ENCODE measurements at regions not wholly inside any gene's neighbourhood (a gene's known extent, or its start where the extent isn't known, plus 50 kb on each side); places are given as distances from the start of the nearest gene placed in this dataset.
"Not testable (repeated sequence)": the region's sequence is repeated elsewhere in the genome, so short reads cannot be mapped to it uniquely, and the experiment has no call there.

DNA sequence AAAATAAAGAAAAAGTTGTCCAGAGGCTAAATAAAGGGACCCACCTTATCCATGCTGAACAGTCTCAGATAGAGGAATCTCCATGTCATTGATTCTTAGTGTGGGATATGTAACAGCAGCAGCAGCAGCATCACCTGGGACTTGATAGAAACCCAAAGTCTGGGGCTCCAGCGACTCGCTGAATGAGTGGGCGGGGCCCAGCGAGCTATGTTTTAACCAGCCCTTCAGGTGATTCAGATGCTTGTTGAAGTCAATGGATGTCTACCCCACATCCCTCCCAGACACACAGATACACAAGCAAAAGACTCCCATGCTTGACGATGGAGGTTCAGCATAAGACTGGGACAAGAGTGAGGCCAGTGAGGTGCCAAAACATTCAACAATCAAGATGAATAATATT lies 298.6 kb downstream of the UBE3D start:
- Mint-ChIP-seq H3K27me3 (ENCODE audit: low read depth) (no peaks in the 10 kb centered on the region), H3K4me3 (no peak overlapping the region), H3K4me1 (ENCODE audit: low read depth) (no peaks in the 10 kb centered on the region), H3K36me3 (ENCODE audit: low read depth) (no peaks in the 10 kb centered on the region), H3K27ac (no peak overlapping the region), H3K9me3 (no peaks in the 10 kb centered on the region)
- no peak for DNase-seq (ENCODE audit: low spot score)

DNA sequence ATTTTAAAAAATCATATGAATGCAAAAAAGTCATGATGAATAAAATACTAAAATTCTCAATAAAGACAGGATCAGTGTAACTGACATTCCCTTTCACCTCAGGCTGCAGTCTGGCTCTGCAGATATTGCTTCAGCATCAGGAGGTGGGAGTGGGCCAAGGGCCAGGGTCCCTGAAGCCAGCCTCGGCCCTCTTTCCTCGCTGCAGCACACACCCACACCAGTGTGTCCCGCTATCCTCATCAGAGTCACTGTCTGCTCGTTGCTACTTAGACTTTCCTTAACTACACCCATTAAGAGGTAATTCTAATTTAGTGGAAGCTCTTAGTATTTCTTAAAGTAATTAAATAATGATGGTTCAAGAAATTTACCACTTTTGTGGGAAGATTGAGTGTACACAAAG lies 298.2 kb downstream of the UBE3D start:
- DNase-seq (ENCODE audit: low spot score), result no peak
- Mint-ChIP-seq H3K27ac (no peak overlapping the region), H3K4me1 (ENCODE audit: low read depth) (no peaks in the 10 kb centered on the region), H3K4me3 (no peak overlapping the region), H3K27me3 (ENCODE audit: low read depth) (no peaks in the 10 kb centered on the region), H3K36me3 (ENCODE audit: low read depth) (no peaks in the 10 kb centered on the region), H3K9me3 (no peaks in the 10 kb centered on the region)

GRCh38 chr6:82772851-82773717 lies 292.6 kb downstream of the UBE3D start:
- no peak for DNase-seq (ENCODE audit: low spot score)
- Mint-ChIP-seq H3K4me3 (no peak overlapping the region), H3K4me1 (ENCODE audit: low read depth) (no peaks in the 10 kb centered on the region), H3K27ac (no peak overlapping the region), H3K9me3 (no peaks in the 10 kb centered on the region), H3K27me3 (ENCODE audit: low read depth) (no peaks in the 10 kb centered on the region), H3K36me3 (ENCODE audit: low read depth) (no peaks in the 10 kb centered on the region)

DNA sequence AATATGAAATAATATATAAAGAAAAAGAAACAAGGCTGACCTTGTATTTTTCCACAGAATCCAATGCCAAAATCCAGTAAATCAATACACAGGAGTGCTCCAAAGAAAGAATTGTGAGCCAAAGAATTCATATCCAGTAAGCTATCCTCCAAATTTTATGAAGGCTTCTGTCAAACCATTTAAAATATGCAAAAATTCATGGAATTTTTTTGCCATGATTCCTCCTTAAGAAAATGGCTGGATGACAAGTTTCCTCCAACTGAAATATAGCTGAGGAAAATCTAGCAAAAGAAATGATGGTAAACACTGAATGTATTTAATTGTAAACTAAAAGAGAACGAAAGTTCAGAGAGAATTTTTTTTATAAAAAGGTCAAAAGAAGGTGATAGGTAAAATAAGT lies 290.3 kb downstream of the UBE3D start:
- Mint-ChIP-seq H3K9me3 (no peaks in the 10 kb centered on the region), H3K27me3 (ENCODE audit: low read depth) (no peaks in the 10 kb centered on the region), H3K36me3 (ENCODE audit: low read depth) (no peaks in the 10 kb centered on the region), H3K27ac (no peak overlapping the region), H3K4me3 (no peak overlapping the region), H3K4me1 (ENCODE audit: low read depth) (no peaks in the 10 kb centered on the region)
- no peak for DNase-seq (ENCODE audit: low spot score)

DNA sequence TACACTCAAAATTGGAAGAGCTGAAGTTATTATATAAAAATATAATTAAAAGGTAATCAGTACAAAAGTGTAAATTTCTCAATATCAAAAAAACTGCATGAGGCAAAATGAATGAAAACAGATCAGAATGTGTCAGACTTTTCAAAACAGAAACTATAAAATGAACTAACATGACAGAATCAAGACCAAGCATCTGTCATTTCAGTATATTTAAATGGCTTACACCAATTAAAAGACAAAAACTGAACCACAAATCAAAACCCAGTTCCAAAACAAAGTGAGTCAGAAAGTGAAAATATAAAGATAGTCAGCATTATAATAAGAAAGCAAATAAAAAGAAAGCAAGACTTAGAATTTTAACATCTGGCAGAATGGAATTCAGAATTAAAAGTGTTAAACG lies 289.7 kb downstream of the UBE3D start:
- Mint-ChIP-seq H3K36me3 (ENCODE audit: low read depth) (no peaks in the 10 kb centered on the region), H3K27ac (no peak overlapping the region), H3K9me3 (no peaks in the 10 kb centered on the region), H3K4me1 (ENCODE audit: low read depth) (no peaks in the 10 kb centered on the region), H3K4me3 (no peak overlapping the region), H3K27me3 (ENCODE audit: low read depth) (no peaks in the 10 kb centered on the region)
- no peak for DNase-seq (ENCODE audit: low spot score)

- H3K27ac Mint-ChIP-seq, result no peak overlapping the region
- no peak for DNase-seq (ENCODE audit: low spot score)
- H3K4me1 Mint-ChIP-seq (ENCODE audit: low read depth), result no peaks in the 10 kb centered on the region
- H3K9me3 Mint-ChIP-seq, result no peaks in the 10 kb centered on the region
- H3K4me3 Mint-ChIP-seq, result no peak overlapping the region
- H3K27me3 Mint-ChIP-seq (ENCODE audit: low read depth), result no peaks in the 10 kb centered on the region
- H3K36me3 Mint-ChIP-seq (ENCODE audit: low read depth), result no peaks in the 10 kb centered on the region
Measured at GRCh38 chr6:82779041-82779440, 286.6 kb downstream of the UBE3D start.

- DNase-seq (ENCODE audit: low spot score), result no peak
- Mint-ChIP-seq H3K36me3 (ENCODE audit: low read depth) (no peaks in the 10 kb centered on the region), H3K4me3 (no peak overlapping the region), H3K4me1 (ENCODE audit: low read depth) (no peaks in the 10 kb centered on the region), H3K27me3 (ENCODE audit: low read depth) (no peaks in the 10 kb centered on the region), H3K27ac (no peak overlapping the region), H3K9me3 (no peaks in the 10 kb centered on the region)
Measured at GRCh38 chr6:82780334-82780733, 285.3 kb downstream of the UBE3D start.

- Mint-ChIP-seq H3K27me3 (ENCODE audit: low read depth) (no peaks in the 10 kb centered on the region), H3K4me1 (ENCODE audit: low read depth) (no peaks in the 10 kb centered on the region), H3K27ac (no peak overlapping the region), H3K4me3 (no peak overlapping the region), H3K9me3 (no peaks in the 10 kb centered on the region), H3K36me3 (ENCODE audit: low read depth) (no peaks in the 10 kb centered on the region)
- no peak for DNase-seq (ENCODE audit: low spot score)
Measured at GRCh38 chr6:82781620-82782204, 283.9 kb downstream of the UBE3D start.

DNA sequence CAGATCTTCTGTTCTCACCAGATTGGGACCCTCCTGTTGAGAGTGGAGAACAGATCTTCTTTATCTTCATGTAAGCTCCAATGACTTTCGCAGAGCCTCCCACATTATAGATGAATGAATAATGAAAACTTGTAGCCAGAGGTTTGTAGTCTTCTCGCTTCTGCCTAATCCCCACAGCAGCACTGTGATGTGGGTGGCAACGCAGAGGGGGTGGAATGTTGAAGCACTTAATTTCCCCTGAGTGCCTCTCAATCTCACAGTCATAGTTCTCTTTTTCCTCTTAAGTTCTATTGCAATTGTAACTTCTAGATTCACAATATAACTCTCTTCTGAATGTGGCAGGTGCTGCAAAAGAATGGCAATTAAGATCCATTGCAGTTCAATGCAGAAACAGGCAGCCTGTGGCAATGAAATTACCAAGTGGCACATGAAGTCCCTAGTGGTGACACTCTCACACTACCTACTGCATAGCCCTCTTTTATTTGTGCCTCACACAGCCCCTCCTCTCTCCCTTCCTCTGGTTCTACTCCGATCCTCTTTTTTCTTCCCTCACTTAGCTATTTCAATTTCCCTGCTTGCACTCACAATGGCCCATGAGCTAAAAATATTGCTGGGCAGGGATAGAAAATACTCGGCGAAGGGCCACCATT lies 281.9 kb downstream of the UBE3D start:
- Mint-ChIP-seq H3K36me3 (ENCODE audit: low read depth) (no peaks in the 10 kb centered on the region), H3K4me1 (ENCODE audit: low read depth) (no peaks in the 10 kb centered on the region), H3K27me3 (ENCODE audit: low read depth) (no peaks in the 10 kb centered on the region), H3K4me3 (no peak overlapping the region), H3K27ac (no peak overlapping the region), H3K9me3 (no peaks in the 10 kb centered on the region)
- no peak for DNase-seq (ENCODE audit: low spot score)

DNA sequence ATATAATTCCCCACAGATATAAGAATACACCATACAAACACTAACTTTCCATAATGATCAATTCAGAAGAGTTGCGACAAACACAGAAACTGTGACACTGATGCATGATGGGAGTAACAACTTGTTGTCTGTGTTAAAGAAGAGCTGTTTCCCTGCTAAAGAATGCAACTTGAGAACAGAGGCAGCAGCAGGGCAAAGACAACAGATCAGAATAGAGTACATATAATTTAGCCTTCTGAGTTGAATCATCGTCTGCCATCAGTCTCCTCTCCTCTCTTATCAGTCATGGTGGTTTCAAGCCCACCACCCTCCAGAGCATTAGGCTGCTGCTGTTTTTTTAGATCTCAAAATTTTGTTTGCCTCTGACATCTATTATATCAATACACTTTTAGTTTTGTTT lies 280.4 kb downstream of the UBE3D start:
- no peak for DNase-seq (ENCODE audit: low spot score)
- Mint-ChIP-seq H3K27me3 (ENCODE audit: low read depth) (no peaks in the 10 kb centered on the region), H3K4me1 (ENCODE audit: low read depth) (no peaks in the 10 kb centered on the region), H3K9me3 (no peaks in the 10 kb centered on the region), H3K36me3 (ENCODE audit: low read depth) (no peaks in the 10 kb centered on the region), H3K4me3 (no peak overlapping the region), H3K27ac (no peak overlapping the region)

GRCh38 chr6:82786248-82786647 lies 279.4 kb downstream of the UBE3D start:
- DNase-seq (ENCODE audit: low spot score), result no peak
- Mint-ChIP-seq H3K9me3 (no peaks in the 10 kb centered on the region), H3K36me3 (ENCODE audit: low read depth) (no peaks in the 10 kb centered on the region), H3K4me1 (ENCODE audit: low read depth) (no peaks in the 10 kb centered on the region), H3K27ac (no peak overlapping the region), H3K27me3 (ENCODE audit: low read depth) (no peaks in the 10 kb centered on the region), H3K4me3 (no peak overlapping the region)

DNA sequence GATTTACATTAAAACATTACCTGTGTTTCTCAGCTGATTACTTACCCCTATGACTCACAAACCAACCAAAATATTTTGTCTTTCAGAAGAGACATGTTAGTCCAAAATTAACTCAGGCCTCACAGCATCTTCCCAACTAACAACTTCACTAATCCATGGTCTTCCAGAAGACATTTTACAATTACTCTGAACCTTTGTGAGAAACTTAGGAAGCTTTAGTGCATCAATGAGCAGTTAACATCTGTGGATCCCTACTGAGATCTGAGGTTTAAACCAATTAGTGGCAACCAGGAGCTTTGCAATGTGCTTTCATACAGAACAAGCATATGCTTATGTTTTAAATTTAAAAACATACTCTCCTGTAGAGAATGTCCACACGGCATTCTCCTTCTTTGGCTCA lies 269.7 kb downstream of the UBE3D start:
- Mint-ChIP-seq H3K27me3 (ENCODE audit: low read depth) (no peaks in the 10 kb centered on the region), H3K36me3 (ENCODE audit: low read depth) (no peaks in the 10 kb centered on the region), H3K4me3 (no peak overlapping the region), H3K4me1 (ENCODE audit: low read depth) (no peaks in the 10 kb centered on the region), H3K9me3 (no peaks in the 10 kb centered on the region), H3K27ac (no peak overlapping the region)
- no peak for DNase-seq (ENCODE audit: low spot score)

- DNase-seq (ENCODE audit: low spot score), result no peak
- no peak overlapping the region for H3K27ac Mint-ChIP-seq
- no peaks in the 10 kb centered on the region for H3K9me3 Mint-ChIP-seq
- H3K36me3 Mint-ChIP-seq (ENCODE audit: low read depth), result no peaks in the 10 kb centered on the region
- no peaks in the 10 kb centered on the region for H3K27me3 Mint-ChIP-seq (ENCODE audit: low read depth)
- H3K4me1 Mint-ChIP-seq (ENCODE audit: low read depth), result no peaks in the 10 kb centered on the region
- no peak overlapping the region for H3K4me3 Mint-ChIP-seq
Measured at GRCh38 chr6:82801083-82801482, 264.6 kb downstream of the UBE3D start.

DNA sequence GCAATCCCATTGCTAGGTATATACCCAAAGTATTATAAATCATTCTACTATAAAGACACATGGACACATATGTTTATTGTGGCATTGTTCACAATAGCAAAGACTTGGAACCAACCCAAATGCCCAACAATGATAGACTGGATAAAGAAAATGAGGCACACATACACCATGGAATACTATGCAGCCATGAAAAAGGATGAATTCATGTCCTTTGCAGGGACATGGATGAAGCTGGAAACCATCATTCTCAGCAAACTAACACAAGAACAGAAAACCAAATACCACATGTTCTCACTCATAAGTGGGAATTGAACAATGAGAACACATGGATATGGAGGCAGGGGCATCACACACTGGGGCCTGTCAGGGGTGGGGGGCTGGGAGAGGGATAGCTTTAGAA lies 249.4 kb downstream of the UBE3D start:
- H3K27me3 Mint-ChIP-seq (ENCODE audit: low read depth); H3K9me3 Mint-ChIP-seq; H3K27ac Mint-ChIP-seq; H3K36me3 Mint-ChIP-seq (ENCODE audit: low read depth); H3K4me3 Mint-ChIP-seq; H3K4me1 Mint-ChIP-seq (ENCODE audit: low read depth); DNase-seq (ENCODE audit: low spot score): not testable (repeated sequence)
